RPMI8226 (cell line): ENCODE measurements at regions not wholly inside any gene's neighbourhood (a gene's known extent, or its start where the extent isn't known, plus 50 kb on each side); places are given as distances from the start of the nearest gene placed in this dataset.

ENCODE experiments used
- DNase-seq: peaks from one replicate; pipeline ENCODE4 v3.0.0-alpha.2; 2015

GRCh38 chr22:49452362-49452946 lies 375.2 kb downstream of the BRD1 start:
- no peak for DNase-seq

GRCh38 chr22:49451070-49451840 lies 376.4 kb downstream of the BRD1 start:
- DNase-seq: no peak

GRCh38 chr22:49450498-49450897 lies 377.2 kb downstream of the BRD1 start:
- DNase-seq: no peak

- no peak for DNase-seq
Observed at GRCh38 chr22:49449811-49450446, 377.7 kb downstream of the BRD1 start.

GRCh38 chr22:49449377-49449776 lies 378.3 kb downstream of the BRD1 start:
- no peak for DNase-seq

- DNase-seq: no peak
Observed at GRCh38 chr22:49448526-49448925, 379.1 kb downstream of the BRD1 start.

- no peak for DNase-seq
Observed at GRCh38 chr22:49447837-49448236, 379.8 kb downstream of the BRD1 start.

- no peak for DNase-seq
Observed at GRCh38 chr22:49446759-49447710, 380.6 kb downstream of the BRD1 start.

GRCh38 chr22:49446145-49446758 lies 381.4 kb downstream of the BRD1 start:
- DNase-seq: no peak

GRCh38 chr22:49444781-49445180 lies 382.9 kb downstream of the BRD1 start:
- no peak for DNase-seq

- DNase-seq: no peak
Observed at GRCh38 chr22:49440931-49441330, 386.7 kb downstream of the BRD1 start.

- DNase-seq: no peak
Observed at GRCh38 chr22:49439373-49439772, 388.3 kb downstream of the BRD1 start.

- no peak for DNase-seq
Observed at GRCh38 chr22:49437956-49438355, 389.7 kb downstream of the BRD1 start.

GRCh38 chr22:49437356-49437755 lies 390.3 kb downstream of the BRD1 start:
- no peak for DNase-seq

- DNase-seq: no peak
Observed at GRCh38 chr22:49436056-49436455, 391.6 kb downstream of the BRD1 start.

GRCh38 chr22:49435596-49435995 lies 392.1 kb downstream of the BRD1 start:
- DNase-seq: no peak

GRCh38 chr22:49433717-49434611 lies 393.7 kb downstream of the BRD1 start:
- no peak for DNase-seq

- DNase-seq: no peak
Observed at GRCh38 chr22:49432897-49433443, 394.7 kb downstream of the BRD1 start.

GRCh38 chr22:49432211-49432896 lies 395.3 kb downstream of the BRD1 start:
- no peak for DNase-seq

GRCh38 chr22:49431551-49431950 lies 396.1 kb downstream of the BRD1 start:
- DNase-seq: no peak

GRCh38 chr22:49429066-49429465 lies 398.6 kb downstream of the BRD1 start:
- no peak for DNase-seq
